GM23338 (cell line): ENCODE measurements at regions not wholly inside any gene's neighbourhood (a gene's known extent, or its start where the extent isn't known, plus 50 kb on each side); places are given as distances from the start of the nearest gene placed in this dataset.

ENCODE experiments used
- ATAC-seq: fragments of 200-7000 bp; cut with Tn5 transposase; 3 replicates; pipeline ENCODE4 v1.9.1; 2020
- DNase-seq: peaks from one replicate; pipeline ENCODE4 v3.0.0-alpha.2; 2015; ENCODE audit warnings: low spot score
- H2AFZ ChIP-seq: fragments of 200-600 bp; sonication (generic); 2 replicates; pipeline ENCODE4 v1.8.0; 2016; ENCODE audit warnings: antibody characterized with exemption, mild to moderate bottlenecking, moderate library complexity
- H3F3A ChIP-seq: fragments of 200-600 bp; sonication (generic); replicated peaks from 2 replicates; pipeline ENCODE4 v1.8.0; 2017; ENCODE audit warnings: antibody characterized with exemption, mixed run types, low read depth
- H3K27ac ChIP-seq: fragments of 200-600 bp; sonication (generic); 2 replicates; pipeline ENCODE4 v1.6.1; 2016; ENCODE audit warnings: low read depth
- H3K27me3 ChIP-seq: fragments of 200-600 bp; sonication (generic); 2 replicates; pipeline ENCODE4 v1.8.0; 2016; ENCODE audit warnings: mild to moderate bottlenecking, mixed run types, moderate library complexity; ENCODE audit not compliant: insufficient read depth
- H3K36me3 ChIP-seq: fragments of 200-600 bp; sonication (generic); 2 replicates; pipeline ENCODE4 v1.8.0; 2016; ENCODE audit warnings: mild to moderate bottlenecking; ENCODE audit not compliant: insufficient read depth
- H3K4me1 ChIP-seq: fragments of 200-600 bp; sonication (generic); 2 replicates; pipeline ENCODE4 v1.8.0; 2016; ENCODE audit warnings: mild to moderate bottlenecking, moderate library complexity; ENCODE audit not compliant: insufficient read depth
- H3K4me2 ChIP-seq: fragments of 200-600 bp; sonication (generic); 2 replicates; pipeline ENCODE4 v1.7.1; 2017; ENCODE audit warnings: mixed run types
- H3K4me3 ChIP-seq: fragments of 200-600 bp; sonication (generic); 2 replicates; pipeline ENCODE4 v1.6.1; 2016; ENCODE audit warnings: mixed run types
- H3K79me2 ChIP-seq: fragments of 200-600 bp; sonication (generic); replicated peaks from 2 replicates; pipeline ENCODE4 v1.8.0; 2017; ENCODE audit warnings: mild to moderate bottlenecking; ENCODE audit not compliant: insufficient read depth
- H3K9me2 ChIP-seq: fragments of 200-600 bp; sonication (generic); 2 replicates; pipeline ENCODE4 v1.8.0; 2017; ENCODE audit not compliant: insufficient read depth
- H4K20me1 ChIP-seq: fragments of 200-600 bp; sonication (generic); replicated peaks from 2 replicates; pipeline ENCODE4 v1.8.0; 2017; ENCODE audit warnings: mild to moderate bottlenecking; ENCODE audit not compliant: insufficient read depth
- H3K27ac Mint-ChIP-seq: 2 replicates; pipeline ENCODE4 v1.8.0; 2020; ENCODE audit warnings: inconsistent platforms, mild to moderate bottlenecking, moderate library complexity, mixed read lengths
- H3K27me3 Mint-ChIP-seq: 3 replicates; pipeline ENCODE4 v1.8.0; 2022; ENCODE audit warnings: low read depth, mild to moderate bottlenecking, moderate library complexity, mixed read lengths, inconsistent platforms; ENCODE audit not compliant: insufficient read depth, poor library complexity
- H3K36me3 Mint-ChIP-seq: 3 replicates; pipeline ENCODE4 v1.8.0; 2021; ENCODE audit warnings: low read depth, mild to moderate bottlenecking, inconsistent platforms, moderate library complexity, mixed read lengths
- H3K4me1 Mint-ChIP-seq: 3 replicates; pipeline ENCODE4 v1.8.0; 2020; ENCODE audit warnings: mild to moderate bottlenecking, inconsistent platforms, mixed read lengths
- H3K4me3 Mint-ChIP-seq: 3 replicates; pipeline ENCODE4 v1.8.0; 2021; ENCODE audit warnings: moderate library complexity, mild to moderate bottlenecking, inconsistent platforms, mixed read lengths
- H3K9me3 Mint-ChIP-seq: 3 replicates; pipeline ENCODE4 v1.8.0; 2020; ENCODE audit warnings: moderate library complexity, mild to moderate bottlenecking, inconsistent platforms, mixed read lengths
- CREB1 ChIP-seq: fragments of 250-450 bp; sonication (Bioruptor Pico); IDR thresholded peaks from 2 replicates; pipeline ENCODE4 v1.5.0; 2020; ENCODE audit warnings: low read depth, mild to moderate bottlenecking, moderate library complexity
- ETS1 ChIP-seq: IDR thresholded peaks from 2 replicates; pipeline ENCODE4 v1.6.1; 2016; ENCODE audit warnings: antibody characterized with exemption
- EZH2 ChIP-seq: fragments of 200-600 bp; sonication (generic); IDR thresholded peaks from one replicate; pipeline ENCODE4 v1.8.0; 2017; ENCODE audit warnings: antibody characterized with exemption, mild to moderate bottlenecking, low read depth; ENCODE audit not compliant: unreplicated experiment
- EZH2phosphoT487 ChIP-seq: fragments of 200-600 bp; sonication (generic); IDR thresholded peaks from one replicate; pipeline ENCODE4 v1.8.1; 2018; ENCODE audit warnings: antibody characterized with exemption; ENCODE audit not compliant: unreplicated experiment
- JUNB ChIP-seq: IDR thresholded peaks from one replicate; pipeline ENCODE4 v1.6.1; 2016; ENCODE audit warnings: antibody characterized with exemption; ENCODE audit not compliant: unreplicated experiment
- NANOG ChIP-seq: IDR thresholded peaks from 2 replicates; pipeline ENCODE4 v1.6.1; 2016; ENCODE audit warnings: antibody characterized with exemption, borderline replicate concordance
- STAT1 ChIP-seq: IDR thresholded peaks from one replicate; pipeline ENCODE4 v1.6.1; 2016; ENCODE audit warnings: antibody characterized with exemption; ENCODE audit not compliant: unreplicated experiment
- ZNF331 ChIP-seq: fragments of 250-450 bp; sonication (Bioruptor Pico); IDR thresholded peaks from 2 replicates; pipeline ENCODE4 v1.5.0; 2020; ENCODE audit warnings: low read depth, mild to moderate bottlenecking, moderate library complexity
- ZNF462 ChIP-seq: fragments of 250-450 bp; sonication (Bioruptor Pico); IDR thresholded peaks from 2 replicates; pipeline ENCODE4 v1.5.0; 2020; ENCODE audit warnings: mild to moderate bottlenecking, moderate library complexity

DNA sequence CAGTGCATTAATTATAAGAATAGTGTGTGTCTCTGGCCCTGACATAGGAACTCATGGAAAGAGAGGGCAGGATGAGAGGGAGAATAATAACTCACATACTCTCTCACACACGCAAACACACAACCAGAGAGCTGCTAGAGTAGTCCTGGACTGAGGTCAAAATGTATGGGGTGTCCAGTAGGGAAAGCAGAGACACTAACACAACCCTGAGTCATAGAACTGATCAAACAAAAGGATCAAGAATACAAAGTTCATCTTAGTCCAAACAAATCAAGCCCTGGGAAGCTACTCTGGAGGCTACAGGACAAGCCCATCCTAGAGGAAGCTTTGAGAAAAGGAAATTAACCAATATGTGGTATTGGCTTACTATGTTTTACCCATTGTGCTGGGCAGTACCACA, 178.5 kb upstream of the GUCY1A2 start:
- no peaks in the 10 kb centered on the region for H3K36me3 Mint-ChIP-seq
- no peaks in the 10 kb centered on the region; the same call in 1 of the 2 replicates for H3K9me2 ChIP-seq
- H2AFZ ChIP-seq = no peak overlapping the region
- H3K4me2 ChIP-seq = no peak overlapping the region
- no peaks in the 10 kb centered on the region for H3K79me2 ChIP-seq
- H3K36me3 ChIP-seq = no peaks in the 10 kb centered on the region
- no peaks in the 10 kb centered on the region for H4K20me1 ChIP-seq
- DNase-seq = no peak
- H3K27me3 Mint-ChIP-seq = no peaks in the 10 kb centered on the region
- ATAC-seq = no peak
- no peaks in the 10 kb centered on the region for H3F3A ChIP-seq
- H3K4me1 Mint-ChIP-seq = peaks cover under 1% of the 10 kb centered on the region; the same call in 1 of the 3 replicates
- no peak overlapping the region for H3K27ac Mint-ChIP-seq
- no peaks in the 10 kb centered on the region for H3K4me1 ChIP-seq
- H3K27me3 ChIP-seq = no peaks in the 10 kb centered on the region
- no peak overlapping the region for H3K4me3 ChIP-seq
- H3K27ac ChIP-seq = no peak overlapping the region
- no peak for TF ChIP-seq EZH2
- peaks cover 9% of the 10 kb centered on the region; the same call in 2 of the 3 replicates for H3K9me3 Mint-ChIP-seq
- H3K4me3 Mint-ChIP-seq = no peak overlapping the region

DNA sequence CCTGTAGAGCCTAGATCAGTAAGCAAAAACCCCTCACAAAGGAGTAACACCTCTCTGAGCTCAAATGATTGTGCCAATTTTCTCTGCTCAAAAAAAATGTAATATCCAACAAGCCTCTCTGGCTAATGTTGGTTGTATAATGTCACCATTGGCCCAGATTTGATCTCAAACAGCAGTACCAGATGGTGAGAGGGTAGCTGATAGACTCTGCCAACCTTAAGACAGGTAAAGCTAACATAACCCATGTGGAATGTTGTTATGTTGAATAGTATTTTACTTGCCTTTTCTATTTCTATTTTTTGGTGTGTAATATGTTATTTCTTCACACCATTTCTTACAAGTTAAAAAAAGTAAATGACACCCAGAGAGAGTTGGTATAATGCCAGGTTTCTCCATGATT, 166.7 kb upstream of the GUCY1A2 start:
- no peak for ATAC-seq
- 0 out of 2 replicates have a peak, but pooled peaks cover 5% of the 10 kb centered on the region for H3K4me1 ChIP-seq
- H3K4me3 ChIP-seq = no peak overlapping the region
- H3K27me3 ChIP-seq = no peaks in the 10 kb centered on the region
- H2AFZ ChIP-seq = no peak overlapping the region
- no peaks in the 10 kb centered on the region for H3K9me2 ChIP-seq
- Mint-ChIP-seq H3K4me1 (peaks cover 6% of the 10 kb centered on the region; the same call in 1 of the 3 replicates), H3K9me3 (no peaks in the 10 kb centered on the region), H3K36me3 (no peaks in the 10 kb centered on the region), H3K27ac (no peak overlapping the region), H3K27me3 (no peaks in the 10 kb centered on the region), H3K4me3 (no peak overlapping the region)
- no peak overlapping the region for H3K4me2 ChIP-seq
- H3K79me2 ChIP-seq = no peaks in the 10 kb centered on the region
- DNase-seq = no peak
- TF ChIP-seq EZH2 = no peak
- TF ChIP-seq EZH2phosphoT487 = no peak
- TF ChIP-seq STAT1 = no peak
- no peak for TF ChIP-seq JUNB
- TF ChIP-seq CREB1 (CRISPR knock-in tag) = no peak
- no peak for TF ChIP-seq ZNF331
- no peak for TF ChIP-seq ETS1
- no peak for TF ChIP-seq NANOG
- TF ChIP-seq ZNF462 (CRISPR knock-in tag) = no peak
- H3K27ac ChIP-seq = no peak overlapping the region
- H3K36me3 ChIP-seq = no peaks in the 10 kb centered on the region
- H3F3A ChIP-seq = no peaks in the 10 kb centered on the region
- no peaks in the 10 kb centered on the region for H4K20me1 ChIP-seq
